ENCODE measurements at regions not wholly inside any gene's neighbourhood (a gene's known extent, or its start where the extent isn't known, plus 50 kb on each side); places are given as distances from the start of the nearest gene placed in this dataset.
"Not testable (repeated sequence)": the region's sequence is repeated elsewhere in the genome, so short reads cannot be mapped to it uniquely, and the experiment has no call there.

GRCh38 chr22:12541412-12542170 lies 2986.4 kb upstream of the OR11H1 start:
- DNase-seq (ENCODE audit: low read depth in 1 of 2, low spot score in 1 of 2); in situ Hi-C loops (cut with HindIII; ENCODE audit: low pct_unique_long_range_greater_than_20kb, low sequenced_read_pairs): not testable (repeated sequence)

DNA sequence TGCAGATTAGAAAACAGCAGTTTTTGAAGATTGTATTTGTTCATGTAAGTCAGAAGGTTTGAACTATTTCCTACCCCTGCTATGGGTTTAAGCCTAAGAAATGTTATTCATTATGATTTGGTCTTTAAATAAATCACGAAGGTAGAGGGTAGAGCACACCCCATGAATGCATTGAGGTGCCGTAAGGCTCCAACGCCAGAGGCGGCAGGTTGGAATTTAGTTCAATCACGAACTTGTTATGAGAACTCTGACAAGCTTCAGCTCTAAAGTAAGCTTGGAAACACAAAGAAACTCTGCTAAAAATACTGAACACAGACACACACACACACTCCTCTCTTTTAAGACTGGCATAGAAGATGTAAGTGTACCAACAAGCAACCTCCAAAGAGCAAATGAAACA lies 2974.6 kb upstream of the OR11H1 start:
- DNase-seq (ENCODE audit: low read depth in 1 of 2, low spot score in 1 of 2); in situ Hi-C loops (cut with HindIII; ENCODE audit: low pct_unique_long_range_greater_than_20kb, low sequenced_read_pairs): not testable (repeated sequence)

DNA sequence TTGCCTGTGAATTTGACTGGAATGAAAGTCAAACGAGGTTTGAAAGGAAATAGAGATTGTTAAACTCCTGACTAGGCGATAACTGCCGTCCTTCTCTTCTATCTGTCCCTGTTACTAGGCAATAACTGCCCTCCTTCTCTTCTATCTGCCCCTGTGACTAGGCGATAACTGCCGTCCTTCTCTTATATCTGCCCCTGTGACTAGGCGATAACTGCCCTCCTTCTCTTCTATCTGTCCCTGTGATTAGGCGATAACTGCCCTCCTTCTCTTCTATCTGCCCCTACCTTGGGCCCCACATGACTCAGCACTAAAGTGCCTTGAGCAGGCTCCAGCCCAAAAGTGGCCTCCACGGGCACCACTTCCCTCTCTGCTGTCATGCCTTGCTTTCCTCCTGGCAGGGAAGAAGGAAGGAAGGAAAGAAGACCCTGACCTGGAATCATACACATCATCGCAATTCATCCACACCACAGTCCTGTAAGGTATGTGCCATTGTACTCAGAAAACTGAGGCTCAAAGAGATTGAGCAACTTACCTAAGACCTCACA lies 2973.3 kb upstream of the OR11H1 start:
- in situ Hi-C loops (cut with HindIII; ENCODE audit: low pct_unique_long_range_greater_than_20kb, low sequenced_read_pairs); DNase-seq (ENCODE audit: low read depth in 1 of 2, low spot score in 1 of 2): not testable (repeated sequence)

DNA sequence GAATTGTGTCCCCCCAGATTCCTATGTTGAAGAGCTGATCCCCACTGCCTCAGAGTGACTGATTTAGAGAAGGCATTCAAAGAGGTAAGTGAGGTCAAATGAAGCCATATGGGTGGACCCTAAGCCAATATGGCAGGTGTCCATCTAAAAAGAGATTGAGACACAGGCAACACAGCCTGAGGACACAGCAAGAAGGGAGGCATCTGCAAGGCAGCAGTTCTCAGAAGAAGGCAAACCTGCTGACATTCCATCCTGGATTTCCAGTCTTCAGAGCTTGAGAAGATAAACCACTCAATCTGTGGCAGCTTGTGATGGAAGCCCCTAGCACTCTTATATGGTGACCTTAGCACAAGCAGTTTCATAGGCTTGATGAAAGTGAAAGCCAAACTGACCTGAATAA lies 2956.5 kb upstream of the OR11H1 start:
- DNase-seq (ENCODE audit: low read depth in 1 of 2, low spot score in 1 of 2); in situ Hi-C loops (cut with HindIII; ENCODE audit: low pct_unique_long_range_greater_than_20kb, low sequenced_read_pairs): not testable (repeated sequence)

DNA sequence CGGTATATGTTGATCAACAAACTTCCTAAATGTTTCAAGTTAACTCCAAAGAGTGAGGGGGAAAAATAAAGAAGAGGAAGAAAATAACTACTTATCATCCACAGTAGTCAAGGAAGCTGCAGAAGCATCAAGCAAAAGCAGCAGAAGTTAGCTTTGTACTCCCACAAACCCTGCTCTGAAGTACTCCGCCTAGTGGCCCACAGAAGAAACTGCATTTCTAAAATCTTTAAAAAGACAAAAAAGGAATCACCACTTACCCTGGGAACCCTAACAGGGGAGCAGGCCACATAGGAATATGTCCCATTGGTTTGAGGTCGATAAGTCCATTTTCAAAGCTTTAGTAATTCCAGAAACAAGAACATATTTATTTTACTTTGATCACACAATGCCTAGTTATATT lies 2948.3 kb upstream of the OR11H1 start:
- DNase-seq (ENCODE audit: low read depth in 1 of 2, low spot score in 1 of 2); in situ Hi-C loops (cut with HindIII; ENCODE audit: low pct_unique_long_range_greater_than_20kb, low sequenced_read_pairs): not testable (repeated sequence)

DNA sequence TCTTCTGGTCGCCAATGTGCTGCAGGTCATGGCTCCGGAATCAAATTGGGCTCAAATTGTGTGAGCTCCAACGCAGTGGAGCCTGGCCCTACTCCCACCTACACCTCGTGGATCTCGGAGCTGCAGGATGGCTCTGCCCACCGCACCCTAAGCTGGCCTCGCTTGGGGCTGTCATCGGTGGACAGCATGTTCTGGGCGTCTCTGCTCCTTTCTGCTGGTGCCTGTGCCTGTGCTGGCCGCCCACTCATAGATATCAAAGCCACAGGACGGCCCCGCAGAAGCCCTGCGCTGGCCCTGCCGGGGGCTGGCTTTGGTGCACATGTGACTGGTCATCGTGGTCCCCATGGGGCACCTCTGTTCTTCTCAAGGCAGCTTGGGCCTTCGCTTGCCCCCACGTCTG lies 2943.5 kb upstream of the OR11H1 start:
- DNase-seq (ENCODE audit: low read depth in 1 of 2, low spot score in 1 of 2); in situ Hi-C loops (cut with HindIII; ENCODE audit: low pct_unique_long_range_greater_than_20kb, low sequenced_read_pairs): not testable (repeated sequence)

- in situ Hi-C loops (cut with HindIII; ENCODE audit: low pct_unique_long_range_greater_than_20kb, low sequenced_read_pairs), result not testable (repeated sequence)
Measured at GRCh38 chr22:12584874-12585273, 2943.1 kb upstream of the OR11H1 start.

DNA sequence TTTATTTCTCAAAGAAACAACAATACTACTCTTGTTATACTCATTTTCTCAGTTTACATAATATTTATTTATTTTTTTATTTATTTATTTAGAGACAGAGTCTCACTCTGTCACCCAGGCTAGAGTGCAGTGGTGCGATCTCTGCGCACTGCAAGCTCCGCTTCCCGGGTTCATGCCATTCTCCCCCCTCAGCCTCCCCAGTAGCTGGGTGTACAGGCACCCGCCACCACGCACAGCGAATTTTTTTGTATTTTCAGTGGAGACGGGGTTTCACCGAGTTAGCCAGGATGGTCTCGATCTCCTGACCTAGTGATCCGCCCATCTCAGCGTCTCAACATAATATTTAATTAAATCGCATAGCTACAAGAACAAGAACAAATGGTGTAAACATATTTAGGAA lies 2932.3 kb upstream of the OR11H1 start:
- DNase-seq (ENCODE audit: low read depth in 1 of 2, low spot score in 1 of 2); in situ Hi-C loops (cut with HindIII; ENCODE audit: low pct_unique_long_range_greater_than_20kb, low sequenced_read_pairs): not testable (repeated sequence)

More at GRCh38 chr22:12584874-12585273, 2943.1 kb upstream of the OR11H1 start:
- DNase-seq (ENCODE audit: low read depth in 1 of 2, low spot score in 1 of 2), result not testable (repeated sequence)

DNA sequence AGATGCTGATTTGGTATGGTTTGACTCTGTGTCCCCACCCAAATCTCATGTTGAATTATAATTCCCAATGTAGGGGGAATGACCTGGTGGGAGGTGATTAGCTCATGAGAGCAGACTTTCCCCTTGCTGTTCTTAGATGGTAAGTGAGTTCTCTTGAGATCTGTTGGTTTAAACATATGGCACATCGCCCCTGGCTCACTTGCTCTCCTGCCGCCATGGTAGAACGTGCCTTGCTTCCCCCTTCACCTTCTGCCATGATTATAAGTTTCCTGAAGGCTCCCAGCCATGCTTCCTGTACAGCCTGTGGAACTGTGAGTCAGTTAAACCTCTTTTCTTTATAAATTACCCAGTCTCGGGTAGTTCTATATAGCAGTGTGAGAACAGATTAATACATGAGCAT lies 2930.2 kb upstream of the OR11H1 start:
- in situ Hi-C loops (cut with HindIII; ENCODE audit: low pct_unique_long_range_greater_than_20kb, low sequenced_read_pairs); DNase-seq (ENCODE audit: low read depth in 1 of 2, low spot score in 1 of 2): not testable (repeated sequence)

GRCh38 chr22:12601510-12601869 lies 2926.5 kb upstream of the OR11H1 start:
- in situ Hi-C loops (cut with HindIII; ENCODE audit: low pct_unique_long_range_greater_than_20kb, low sequenced_read_pairs); DNase-seq (ENCODE audit: low read depth in 1 of 2, low spot score in 1 of 2): not testable (repeated sequence)

GRCh38 chr22:12601870-12602779 lies 2925.9 kb upstream of the OR11H1 start:
- no peak for TF ChIP-seq JUND (IDR thresholded peaks at IDR 0.05; ENCODE audit: low read depth)
- DNase-seq (ENCODE audit: low read depth in 1 of 2, low spot score in 1 of 2), result peak; percentile 26 to 89
- in situ Hi-C loops (cut with HindIII; ENCODE audit: low pct_unique_long_range_greater_than_20kb, low sequenced_read_pairs), result no loop called here

DNA sequence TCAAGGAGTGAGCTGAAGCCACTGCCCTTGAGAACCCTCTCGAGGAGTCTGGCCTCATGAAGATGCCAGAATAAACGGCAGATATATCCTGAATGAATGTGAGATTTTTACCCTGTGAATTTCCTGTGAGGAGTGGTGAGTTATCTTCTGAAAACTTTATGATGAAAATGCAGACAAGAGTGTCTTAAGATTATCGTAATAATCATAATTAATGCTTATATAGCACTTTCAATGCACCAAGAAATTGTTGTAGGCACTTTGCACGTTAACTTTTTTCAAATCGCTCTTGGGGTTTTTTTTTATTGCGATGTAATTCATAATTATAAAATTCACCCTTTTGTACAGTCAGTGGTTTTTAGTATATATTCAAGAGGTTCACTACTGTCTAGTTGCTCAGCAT lies 2924.6 kb upstream of the OR11H1 start:
- DNase-seq (ENCODE audit: low read depth in 1 of 2, low spot score in 1 of 2); in situ Hi-C loops (cut with HindIII; ENCODE audit: low pct_unique_long_range_greater_than_20kb, low sequenced_read_pairs): not testable (repeated sequence)

GRCh38 chr22:12603833-12604232 lies 2924.2 kb upstream of the OR11H1 start:
- in situ Hi-C loops (cut with HindIII; ENCODE audit: low pct_unique_long_range_greater_than_20kb, low sequenced_read_pairs); DNase-seq (ENCODE audit: low read depth in 1 of 2, low spot score in 1 of 2): not testable (repeated sequence)

GRCh38 chr22:12608454-12608853 lies 2919.5 kb upstream of the OR11H1 start:
- DNase-seq (ENCODE audit: low read depth in 1 of 2, low spot score in 1 of 2); in situ Hi-C loops (cut with HindIII; ENCODE audit: low pct_unique_long_range_greater_than_20kb, low sequenced_read_pairs): not testable (repeated sequence)

Data from T47D (cell line).